Body of pancreas (tissue), 4 donors: ENCODE measurements at regions not wholly inside any gene's neighbourhood (a gene's known extent, or its start where the extent isn't known, plus 50 kb on each side); places are given as distances from the start of the nearest gene placed in this dataset.
A peak's percentile ranks its signal among the peaks of the same experiment; 100 is the strongest.

Experiments used
- ATAC-seq: fragments of 150-250 bp; one replicate; pipeline ENCODE4 v1.9.1; 2016
- DNase-seq, 4 donors: peaks; one replicate each; pipeline ENCODE4 v3.0.0-alpha.2; 2019
- H3K27ac ChIP-seq, 4 donors: fragments of 200-600 bp; sonication (generic); 1 replicate in 3 of 4; 2 replicates in 1 of 4; pipeline versions ENCODE4 v1.5.1 to v1.6.1; 2016 to 2019; ENCODE audit warnings: mild to moderate bottlenecking in 1 of 4, mixed read lengths in 1 of 4, moderate library complexity in 1 of 4
- H3K27me3 ChIP-seq, 2 donors: fragments of 200-600 bp; sonication (generic); one replicate each; pipeline ENCODE4 v1.6.0; 2016; ENCODE audit warnings: mild to moderate bottlenecking in 1 of 2
- H3K36me3 ChIP-seq, 2 donors: fragments of 200-600 bp; sonication (generic); replicated peaks in 1 of 2; 2 replicates each; pipeline ENCODE4 v1.5.1; 2016; ENCODE audit warnings: low read depth in 2 of 2; ENCODE audit not compliant: insufficient read depth in 1 of 2
- H3K4me1 ChIP-seq: fragments of 200-600 bp; sonication (generic); one replicate; pipeline ENCODE4 v1.6.0; 2016
- H3K4me3 ChIP-seq, 2 donors: fragments of 200-600 bp; sonication (generic); 1 replicate in 1 of 2; 2 replicates in 1 of 2; pipeline ENCODE4 v1.5.1; 2016 to 2019
- H3K9me3 ChIP-seq, 3 donors: fragments of 200-600 bp; sonication (generic); 1 replicate in 2 of 3; 2 replicates in 1 of 3; pipeline ENCODE4 v1.5.1; 2016
- POLR2A ChIP-seq, 3 donors: fragments of 450-650 bp; IDR thresholded peaks; one replicate each; pipeline ENCODE4 v1.6.1; 2016; ENCODE audit warnings: antibody characterized with exemption in 3 of 3, mild to moderate bottlenecking in 2 of 3
- WGBS, 2 donors: methylation state at CpG; one replicate each; pipeline ENCODE4 v1.1.5; 2017; 5-methylcytosine and 5-hydroxymethylcytosine counted together
- intact Hi-C: fragments of 100-400 bp; cut with DNase I; formaldehyde crosslinking; loops from one replicate; pipeline ENCODE4 v1.15.1; 2023
- TF ChIP-seq, protein P1 (sequence below), 7 experiments: fragments of 450-650 bp in 4 of 7; fragments of 200-600 bp in 3 of 7; sonication (generic) in 3 of 7; IDR thresholded peaks; one replicate each; pipeline ENCODE4 v1.5.1; 2016 to 2019; ENCODE audit warnings: antibody characterized with exemption in 7 of 7

DNA sequence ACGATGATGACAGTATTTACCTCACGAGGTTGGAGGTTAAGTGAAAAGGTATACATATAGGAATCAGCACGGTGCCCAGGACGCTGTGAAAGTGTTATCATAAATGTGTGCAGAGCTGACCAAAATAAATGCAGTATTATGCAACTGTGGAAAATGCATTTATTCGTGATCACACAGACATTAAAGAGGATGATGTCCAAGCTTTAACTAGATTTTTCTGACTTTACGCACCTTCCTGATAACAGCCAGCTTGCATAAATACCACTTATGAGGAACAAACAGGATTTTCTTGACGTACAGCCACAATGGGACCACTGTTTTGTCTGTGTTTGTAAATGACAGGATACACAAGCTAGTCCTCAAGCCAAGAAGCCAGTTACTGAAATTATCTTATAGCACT, 71.4 kb upstream of the ATP10B start:
- Histone ChIP-seq H3K27ac (peak overlapping the region; percentile 73 to 85 (median 84)), H3K27me3 (no peaks in the 10 kb centered on the region), H3K36me3 (no peaks in the 10 kb centered on the region), H3K4me3 (no peak overlapping the region), H3K9me3 (no peaks in the 10 kb centered on the region), H3K4me1 (peaks cover 68% of the 10 kb centered on the region)
- 17 to 27% methylated on average over 7 of the region's 7 CpGs for WGBS, 2 donors
- no peak for TF ChIP-seq POLR2A (IDR thresholded peaks at IDR 0.05)
- no peak for DNase-seq
- ATAC-seq = no peak
- intact Hi-C loops = no loop called here

DNA sequence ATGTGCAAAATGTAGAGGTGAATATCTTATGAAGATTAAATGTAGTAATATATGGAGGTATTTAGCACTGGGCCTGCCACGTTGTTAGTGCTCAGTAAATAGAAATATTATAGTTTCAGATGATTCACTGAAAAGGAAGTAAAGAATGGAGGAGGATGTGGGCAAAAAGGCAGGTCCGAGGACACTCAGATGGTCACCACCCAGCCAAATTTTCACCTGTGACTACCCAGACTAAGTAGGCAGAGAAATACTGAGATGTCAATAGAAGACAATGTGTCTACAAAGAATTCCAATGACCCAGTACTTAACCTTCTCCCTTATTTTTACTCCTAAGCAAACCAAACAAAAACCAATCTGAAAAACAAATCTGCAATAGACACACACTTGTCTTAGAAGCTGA, 70.3 kb upstream of the ATP10B start:
- DNase-seq (no peak), ATAC-seq (no peak)
- TF ChIP-seq POLR2A (IDR thresholded peaks at IDR 0.05) = no peak
- TF ChIP-seq, protein P1, sequence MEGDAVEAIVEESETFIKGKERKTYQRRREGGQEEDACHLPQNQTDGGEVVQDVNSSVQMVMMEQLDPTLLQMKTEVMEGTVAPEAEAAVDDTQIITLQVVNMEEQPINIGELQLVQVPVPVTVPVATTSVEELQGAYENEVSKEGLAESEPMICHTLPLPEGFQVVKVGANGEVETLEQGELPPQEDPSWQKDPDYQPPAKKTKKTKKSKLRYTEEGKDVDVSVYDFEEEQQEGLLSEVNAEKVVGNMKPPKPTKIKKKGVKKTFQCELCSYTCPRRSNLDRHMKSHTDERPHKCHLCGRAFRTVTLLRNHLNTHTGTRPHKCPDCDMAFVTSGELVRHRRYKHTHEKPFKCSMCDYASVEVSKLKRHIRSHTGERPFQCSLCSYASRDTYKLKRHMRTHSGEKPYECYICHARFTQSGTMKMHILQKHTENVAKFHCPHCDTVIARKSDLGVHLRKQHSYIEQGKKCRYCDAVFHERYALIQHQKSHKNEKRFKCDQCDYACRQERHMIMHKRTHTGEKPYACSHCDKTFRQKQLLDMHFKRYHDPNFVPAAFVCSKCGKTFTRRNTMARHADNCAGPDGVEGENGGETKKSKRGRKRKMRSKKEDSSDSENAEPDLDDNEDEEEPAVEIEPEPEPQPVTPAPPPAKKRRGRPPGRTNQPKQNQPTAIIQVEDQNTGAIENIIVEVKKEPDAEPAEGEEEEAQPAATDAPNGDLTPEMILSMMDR (IDR thresholded peaks at IDR 0.05) = no peak
- Histone ChIP-seq H3K27me3 (no peaks in the 10 kb centered on the region), H3K4me1 (peaks cover 57% of the 10 kb centered on the region), H3K27ac (peak overlapping the region in 2 of 4 donors; percentile 83 to 85), H3K4me3 (no peak overlapping the region), H3K9me3 (no peaks in the 10 kb centered on the region), H3K36me3 (no peaks in the 10 kb centered on the region)
- intact Hi-C loops = no loop called here
- WGBS, 2 donors = 72 to 87% methylated on average over 2 of the region's 2 CpGs

DNA sequence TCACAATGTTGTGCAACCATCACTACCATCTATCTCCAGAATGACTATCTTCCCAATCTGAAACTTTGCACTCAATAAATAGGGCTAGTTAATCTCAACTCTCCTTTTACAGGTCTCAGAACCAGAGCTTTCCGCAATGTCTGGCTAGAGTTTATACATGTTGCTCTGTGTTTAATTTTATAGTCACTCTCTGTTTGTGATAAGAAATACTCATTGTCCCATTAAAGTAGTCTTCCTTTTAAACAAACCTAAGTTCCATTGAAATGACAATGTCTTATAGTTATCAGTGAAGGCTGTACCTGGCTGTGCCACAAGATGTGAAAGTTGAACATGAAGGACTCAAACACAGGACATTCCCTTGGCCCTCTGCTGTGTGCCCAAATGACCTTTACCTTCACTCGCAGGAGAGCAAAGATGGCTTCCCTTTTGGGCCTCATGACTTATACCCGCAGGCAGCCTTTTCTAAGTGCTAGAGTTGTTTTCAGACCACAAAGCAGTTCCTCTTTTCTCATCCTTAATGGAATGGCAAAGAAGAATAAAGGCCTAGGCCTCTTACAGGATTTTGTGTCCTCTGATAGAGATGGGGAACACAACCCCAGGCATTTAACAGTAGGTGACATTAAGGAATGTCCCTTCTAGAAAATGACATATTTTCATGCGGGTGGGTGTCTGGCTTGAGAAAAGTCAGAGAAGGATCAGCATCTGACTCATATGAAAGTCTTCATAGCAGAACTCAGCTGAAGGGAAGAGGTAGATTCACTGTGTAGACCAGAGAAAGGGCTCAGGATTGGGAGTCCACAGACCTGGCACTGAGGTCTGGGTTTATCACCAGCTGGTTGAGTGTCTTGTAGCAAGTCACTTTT, 69.6 kb upstream of the ATP10B start:
- no peak for ATAC-seq
- Histone ChIP-seq H3K36me3 (no peaks in the 10 kb centered on the region), H3K27me3 (no peaks in the 10 kb centered on the region), H3K4me3 (no peak overlapping the region), H3K27ac (no peak overlapping the region), H3K9me3 (no peaks in the 10 kb centered on the region), H3K4me1 (peaks cover 50% of the 10 kb centered on the region)
- DNase-seq = no peak
- intact Hi-C loops = no loop called here
- WGBS, 2 donors = 95 to 96% methylated on average over 4 of the region's 4 CpGs
- no peak for TF ChIP-seq POLR2A (IDR thresholded peaks at IDR 0.05)
- TF ChIP-seq, protein P1 (IDR thresholded peaks at IDR 0.05) = no peak

DNA sequence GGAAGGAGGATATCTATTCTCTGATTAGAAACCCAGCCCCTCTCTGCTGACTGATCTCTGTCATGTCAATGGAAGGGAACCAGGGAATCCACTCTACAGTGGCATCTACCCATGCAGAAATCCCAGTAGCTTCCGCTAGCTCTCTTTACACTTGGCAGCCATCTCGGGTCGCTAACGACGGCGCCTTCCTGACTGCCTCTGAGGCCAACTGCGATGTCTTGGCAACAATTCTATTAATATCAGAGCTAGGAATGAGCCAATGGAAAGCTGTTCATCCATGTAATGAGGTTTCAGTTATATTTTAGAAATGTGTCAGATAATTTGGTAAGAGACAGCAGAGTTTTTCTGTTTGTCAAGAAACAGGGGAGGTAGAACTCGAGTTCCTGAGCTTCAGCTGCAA, 67.6 kb upstream of the ATP10B start:
- ATAC-seq (no peak), DNase-seq (no peak)
- WGBS, 2 donors = 88 to 91% methylated on average over 8 of the region's 8 CpGs
- intact Hi-C loops = no loop called here
- peaks cover 30% of the 10 kb centered on the region for H3K4me1 ChIP-seq
- H3K36me3 ChIP-seq = no peaks in the 10 kb centered on the region
- no peaks in the 10 kb centered on the region for H3K27me3 ChIP-seq
- no peak overlapping the region for H3K27ac ChIP-seq
- H3K4me3 ChIP-seq = no peak overlapping the region
- H3K9me3 ChIP-seq = no peaks in the 10 kb centered on the region
- no peak for TF ChIP-seq POLR2A (IDR thresholded peaks at IDR 0.05)

DNA sequence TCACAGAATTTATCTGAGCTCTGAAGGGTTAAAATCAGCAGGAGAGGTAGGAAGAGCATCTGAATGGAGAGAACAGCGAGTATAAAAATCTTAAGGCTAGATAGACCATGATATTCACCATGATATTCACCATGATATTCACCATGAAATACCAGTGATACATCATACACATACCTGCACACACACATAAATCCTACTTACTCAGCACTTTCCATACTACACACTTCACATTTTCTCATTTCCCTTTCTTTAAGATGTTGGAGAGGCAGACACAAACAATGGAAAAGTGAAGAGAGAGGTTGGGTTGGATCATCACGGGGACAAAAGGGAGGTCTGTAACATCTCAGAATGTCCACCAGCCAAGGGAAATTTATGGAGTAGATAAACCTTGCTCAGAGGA, 66.4 kb upstream of the ATP10B start:
- 79 to 82% methylated on average over 2 of the region's 2 CpGs for WGBS, 2 donors
- Histone ChIP-seq H3K4me1 (peaks cover 19% of the 10 kb centered on the region), H3K9me3 (no peaks in the 10 kb centered on the region), H3K4me3 (no peak overlapping the region), H3K27ac (no peak overlapping the region), H3K27me3 (no peaks in the 10 kb centered on the region), H3K36me3 (no peaks in the 10 kb centered on the region)
- ATAC-seq (no peak), DNase-seq (no peak)
- no peak for TF ChIP-seq POLR2A (IDR thresholded peaks at IDR 0.05)
- intact Hi-C loops = no loop called here

DNA sequence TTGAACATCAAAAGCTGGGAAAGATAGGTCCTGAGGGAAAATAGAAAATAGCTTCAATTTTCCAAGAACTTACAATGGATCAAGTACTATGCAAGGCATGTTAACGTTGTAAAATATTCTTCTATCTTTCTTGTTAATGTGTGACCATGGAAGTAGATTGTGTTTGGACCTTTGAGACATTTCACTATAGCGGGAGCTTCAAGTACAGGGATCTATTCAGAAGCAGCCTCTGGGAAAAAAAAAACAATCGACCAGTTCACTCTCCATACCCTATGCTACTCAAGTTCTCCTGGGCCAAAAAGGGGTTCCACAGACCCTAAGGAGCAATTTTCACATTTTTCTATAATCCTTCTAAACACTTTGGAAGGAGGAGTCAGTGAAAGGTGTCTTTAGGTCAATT, 54.1 kb upstream of the ATP10B start:
- intact Hi-C loops = no loop called here
- H3K4me3 ChIP-seq = no peak overlapping the region
- H3K27ac ChIP-seq = no peak overlapping the region
- DNase-seq (no peak), ATAC-seq (no peak)
- H3K36me3 ChIP-seq = no peaks in the 10 kb centered on the region
- no peaks in the 10 kb centered on the region for H3K9me3 ChIP-seq
- WGBS, 2 donors = 18 to 29% methylated on average over 3 of the region's 3 CpGs
- H3K27me3 ChIP-seq = no peaks in the 10 kb centered on the region
- TF ChIP-seq, protein P1 (IDR thresholded peaks at IDR 0.05) = no peak
- TF ChIP-seq POLR2A (IDR thresholded peaks at IDR 0.05) = no peak
- H3K4me1 ChIP-seq = peaks cover 16% of the 10 kb centered on the region
